IPS-18a (cell line): ENCODE measurements at regions not wholly inside any gene's neighbourhood (a gene's known extent, or its start where the extent isn't known, plus 50 kb on each side); places are given as distances from the start of the nearest gene placed in this dataset.

Experiments used
- H3K27ac ChIP-seq: one replicate; pipeline ENCODE4 v1.5.1; 2013; ENCODE audit warnings: low read length
- H3K27me3 ChIP-seq: one replicate; pipeline ENCODE4 v1.6.1; 2013; ENCODE audit warnings: mild to moderate bottlenecking, low read length; ENCODE audit not compliant: control insufficient read depth, insufficient read depth
- H3K36me3 ChIP-seq: one replicate; pipeline ENCODE4 v1.6.1; 2013; ENCODE audit warnings: low read depth, low read length; ENCODE audit not compliant: control insufficient read depth
- H3K4me1 ChIP-seq: one replicate; pipeline ENCODE4 v1.6.1; 2013; ENCODE audit warnings: low read depth, low read length; ENCODE audit not compliant: control insufficient read depth
- H3K4me3 ChIP-seq: one replicate; pipeline ENCODE4 v1.5.1; 2013; ENCODE audit warnings: low read length
- H3K9ac ChIP-seq: one replicate; pipeline ENCODE4 v1.6.1; 2013; ENCODE audit warnings: mild to moderate bottlenecking, low read length, moderate library complexity
- H3K9me3 ChIP-seq: one replicate; pipeline ENCODE4 v1.6.1; 2013; ENCODE audit warnings: low read depth, low read length; ENCODE audit not compliant: control insufficient read depth

GRCh38 chr2:204282525-204282924 lies 262.8 kb upstream of the PARD3B start:
- Histone ChIP-seq H3K27me3 (no peaks in the 10 kb centered on the region), H3K36me3 (no peaks in the 10 kb centered on the region), H3K9ac (no peak overlapping the region), H3K4me3 (no peak overlapping the region), H3K9me3 (no peaks in the 10 kb centered on the region), H3K4me1 (peaks cover 29% of the 10 kb centered on the region), H3K27ac (peak overlapping the region; percentile 2)

GRCh38 chr2:204289066-204289465 lies 256.2 kb upstream of the PARD3B start:
- peaks cover 3% of the 10 kb centered on the region for H3K4me1 ChIP-seq
- H3K36me3 ChIP-seq, result no peaks in the 10 kb centered on the region
- no peak overlapping the region for H3K9ac ChIP-seq
- H3K4me3 ChIP-seq, result no peak overlapping the region
- no peaks in the 10 kb centered on the region for H3K27me3 ChIP-seq
- no peaks in the 10 kb centered on the region for H3K9me3 ChIP-seq
- H3K27ac ChIP-seq, result no peak overlapping the region

GRCh38 chr2:204292439-204292838 lies 252.8 kb upstream of the PARD3B start:
- Histone ChIP-seq H3K9me3 (no peaks in the 10 kb centered on the region), H3K27me3 (no peaks in the 10 kb centered on the region), H3K36me3 (no peaks in the 10 kb centered on the region), H3K4me3 (no peak overlapping the region), H3K27ac (no peak overlapping the region), H3K9ac (no peak overlapping the region), H3K4me1 (no peaks in the 10 kb centered on the region)

- no peaks in the 10 kb centered on the region for H3K9me3 ChIP-seq
- no peak overlapping the region for H3K9ac ChIP-seq
- no peak overlapping the region for H3K4me3 ChIP-seq
- H3K27me3 ChIP-seq, result no peaks in the 10 kb centered on the region
- H3K27ac ChIP-seq, result no peak overlapping the region
- no peaks in the 10 kb centered on the region for H3K36me3 ChIP-seq
- H3K4me1 ChIP-seq, result no peaks in the 10 kb centered on the region
Measured at GRCh38 chr2:204293884-204294747, 251.2 kb upstream of the PARD3B start.

GRCh38 chr2:204298404-204298803 lies 246.9 kb upstream of the PARD3B start:
- H3K4me1 ChIP-seq, result no peaks in the 10 kb centered on the region
- no peaks in the 10 kb centered on the region for H3K9me3 ChIP-seq
- H3K27ac ChIP-seq, result no peak overlapping the region
- no peaks in the 10 kb centered on the region for H3K36me3 ChIP-seq
- H3K27me3 ChIP-seq, result no peaks in the 10 kb centered on the region
- no peak overlapping the region for H3K9ac ChIP-seq
- no peak overlapping the region for H3K4me3 ChIP-seq

- no peaks in the 10 kb centered on the region for H3K36me3 ChIP-seq
- H3K4me1 ChIP-seq, result no peaks in the 10 kb centered on the region
- no peaks in the 10 kb centered on the region for H3K9me3 ChIP-seq
- H3K27ac ChIP-seq, result no peak overlapping the region
- H3K27me3 ChIP-seq, result no peaks in the 10 kb centered on the region
- H3K4me3 ChIP-seq, result no peak overlapping the region
- no peak overlapping the region for H3K9ac ChIP-seq
Measured at GRCh38 chr2:204299766-204300165, 245.5 kb upstream of the PARD3B start.

GRCh38 chr2:204306667-204307066 lies 238.6 kb upstream of the PARD3B start:
- Histone ChIP-seq H3K9me3 (no peaks in the 10 kb centered on the region), H3K4me1 (peaks cover under 1% of the 10 kb centered on the region), H3K36me3 (no peaks in the 10 kb centered on the region)

GRCh38 chr2:204312105-204312504 lies 233.2 kb upstream of the PARD3B start:
- no peaks in the 10 kb centered on the region for H3K36me3 ChIP-seq
- H3K4me1 ChIP-seq, result peaks cover 38% of the 10 kb centered on the region

More at GRCh38 chr2:204306667-204307066, 238.6 kb upstream of the PARD3B start:
- H3K4me3 ChIP-seq, result no peak overlapping the region
- no peak overlapping the region for H3K9ac ChIP-seq
- H3K27ac ChIP-seq, result no peak overlapping the region
- no peaks in the 10 kb centered on the region for H3K27me3 ChIP-seq

GRCh38 chr2:204313256-204313655 lies 232.0 kb upstream of the PARD3B start:
- Histone ChIP-seq H3K27ac (peak overlapping the region; percentile 17), H3K9ac (peak overlapping the region; percentile 2), H3K4me1 (peaks cover 38% of the 10 kb centered on the region), H3K4me3 (no peak overlapping the region), H3K9me3 (no peaks in the 10 kb centered on the region), H3K36me3 (no peaks in the 10 kb centered on the region), H3K27me3 (no peaks in the 10 kb centered on the region)

More at GRCh38 chr2:204312105-204312504, 233.2 kb upstream of the PARD3B start:
- Histone ChIP-seq H3K4me3 (no peak overlapping the region), H3K9ac (no peak overlapping the region), H3K9me3 (no peaks in the 10 kb centered on the region), H3K27ac (no peak overlapping the region), H3K27me3 (no peaks in the 10 kb centered on the region)

GRCh38 chr2:204315236-204315662 lies 230.0 kb upstream of the PARD3B start:
- Histone ChIP-seq H3K27ac (no peak overlapping the region), H3K4me3 (no peak overlapping the region), H3K4me1 (peaks cover 38% of the 10 kb centered on the region), H3K9ac (no peak overlapping the region), H3K36me3 (no peaks in the 10 kb centered on the region), H3K27me3 (no peaks in the 10 kb centered on the region), H3K9me3 (no peaks in the 10 kb centered on the region)

- no peaks in the 10 kb centered on the region for H3K27me3 ChIP-seq
- H3K27ac ChIP-seq, result no peak overlapping the region
- no peak overlapping the region for H3K9ac ChIP-seq
- no peaks in the 10 kb centered on the region for H3K9me3 ChIP-seq
- no peaks in the 10 kb centered on the region for H3K36me3 ChIP-seq
- peaks cover 27% of the 10 kb centered on the region for H3K4me1 ChIP-seq
- no peak overlapping the region for H3K4me3 ChIP-seq
Measured at GRCh38 chr2:204317640-204318039, 227.6 kb upstream of the PARD3B start.
